ENCODE measurements at regions not wholly inside any gene's neighbourhood (a gene's known extent, or its start where the extent isn't known, plus 50 kb on each side); places are given as distances from the start of the nearest gene placed in this dataset.

GRCh38 chr2:113838744-113839444 is 51.0 kb upstream of the ACTR3 start:
- 95% methylated on average over 3 of the region's 3 CpGs for WGBS
- Histone ChIP-seq H3K4me3 (ENCODE audit: low read length) (no peak overlapping the region), H3K27ac (ENCODE audit: low read length) (no peak overlapping the region), H3K27me3 (ENCODE audit: control insufficient read depth, insufficient read depth) (no peaks in the 10 kb centered on the region), H3K4me1 (ENCODE audit: control insufficient read depth, insufficient read depth, low read length) (no peaks in the 10 kb centered on the region), H3K9me3 (ENCODE audit: control insufficient read depth, low read length) (no peaks in the 10 kb centered on the region)
- DNase-seq = no peak
- intact Hi-C loops (cut with DNase I) = no loop called here
- ATAC-seq = no peak

GRCh38 chr2:113838277-113838676 is 51.6 kb upstream of the ACTR3 start:
- intact Hi-C loops (cut with DNase I) = no loop called here
- no peaks in the 10 kb centered on the region for H3K27me3 ChIP-seq (ENCODE audit: control insufficient read depth, insufficient read depth)
- H3K4me3 ChIP-seq (ENCODE audit: low read length) = no peak overlapping the region
- H3K27ac ChIP-seq (ENCODE audit: low read length) = no peak overlapping the region
- H3K9me3 ChIP-seq (ENCODE audit: control insufficient read depth, low read length) = no peaks in the 10 kb centered on the region
- DNase-seq = no peak
- WGBS = 95% methylated on average over 2 of the region's 2 CpGs
- H3K4me1 ChIP-seq (ENCODE audit: control insufficient read depth, insufficient read depth, low read length) = no peaks in the 10 kb centered on the region
- no peak for ATAC-seq

GRCh38 chr2:113834051-113834730 is 55.7 kb upstream of the ACTR3 start:
- DNase-seq (no peak), ATAC-seq (no peak)
- no peaks in the 10 kb centered on the region for H3K27me3 ChIP-seq (ENCODE audit: control insufficient read depth, insufficient read depth)
- intact Hi-C loops (cut with DNase I) = no loop called here
- no peaks in the 10 kb centered on the region for H3K9me3 ChIP-seq (ENCODE audit: control insufficient read depth, low read length)
- H3K27ac ChIP-seq (ENCODE audit: low read length) = no peak overlapping the region
- WGBS = 87% methylated on average over 11 of the region's 11 CpGs
- H3K4me1 ChIP-seq (ENCODE audit: control insufficient read depth, insufficient read depth, low read length) = no peaks in the 10 kb centered on the region
- no peak overlapping the region for H3K4me3 ChIP-seq (ENCODE audit: low read length)

GRCh38 chr2:113832795-113833290 is 57.0 kb upstream of the ACTR3 start:
- H3K9me3 ChIP-seq (ENCODE audit: control insufficient read depth, low read length) = no peaks in the 10 kb centered on the region
- no peaks in the 10 kb centered on the region for H3K4me1 ChIP-seq (ENCODE audit: control insufficient read depth, insufficient read depth, low read length)
- no peak overlapping the region for H3K4me3 ChIP-seq (ENCODE audit: low read length)
- DNase-seq (no peak), ATAC-seq (no peak)
- 81% methylated on average over 4 of the region's 4 CpGs for WGBS
- H3K27me3 ChIP-seq (ENCODE audit: control insufficient read depth, insufficient read depth) = no peaks in the 10 kb centered on the region
- intact Hi-C loops (cut with DNase I) = no loop called here
- no peak overlapping the region for H3K27ac ChIP-seq (ENCODE audit: low read length)

GRCh38 chr2:113831161-113831560 is 58.7 kb upstream of the ACTR3 start:
- no peak overlapping the region for H3K27ac ChIP-seq (ENCODE audit: low read length)
- no peaks in the 10 kb centered on the region for H3K27me3 ChIP-seq (ENCODE audit: control insufficient read depth, insufficient read depth)
- intact Hi-C loops (cut with DNase I) = no loop called here
- no peak for ATAC-seq
- no peak overlapping the region for H3K4me3 ChIP-seq (ENCODE audit: low read length)
- 64% methylated on average over 6 of the region's 6 CpGs for WGBS
- no peaks in the 10 kb centered on the region for H3K9me3 ChIP-seq (ENCODE audit: control insufficient read depth, low read length)
- no peak for DNase-seq
- H3K4me1 ChIP-seq (ENCODE audit: control insufficient read depth, insufficient read depth, low read length) = no peaks in the 10 kb centered on the region

GRCh38 chr2:113829761-113830160 is 60.1 kb upstream of the ACTR3 start:
- intact Hi-C loops (cut with DNase I) = no loop called here
- Histone ChIP-seq H3K4me1 (ENCODE audit: control insufficient read depth, insufficient read depth, low read length) (no peaks in the 10 kb centered on the region), H3K27ac (ENCODE audit: low read length) (no peak overlapping the region), H3K4me3 (ENCODE audit: low read length) (no peak overlapping the region), H3K27me3 (ENCODE audit: control insufficient read depth, insufficient read depth) (no peaks in the 10 kb centered on the region), H3K9me3 (ENCODE audit: control insufficient read depth, low read length) (no peaks in the 10 kb centered on the region)
- DNase-seq (no peak), ATAC-seq (no peak)
- WGBS = 60% methylated on average over 5 of the region's 5 CpGs

- H3K27ac ChIP-seq (ENCODE audit: low read length) = no peak overlapping the region
- intact Hi-C loops (cut with DNase I) = no loop called here
- no peak overlapping the region for H3K4me3 ChIP-seq (ENCODE audit: low read length)
- H3K4me1 ChIP-seq (ENCODE audit: control insufficient read depth, insufficient read depth, low read length) = no peaks in the 10 kb centered on the region
- no peaks in the 10 kb centered on the region for H3K9me3 ChIP-seq (ENCODE audit: control insufficient read depth, low read length)
- ATAC-seq = no peak
- H3K27me3 ChIP-seq (ENCODE audit: control insufficient read depth, insufficient read depth) = no peaks in the 10 kb centered on the region
- DNase-seq = no peak
- 76% methylated on average over 2 of the region's 2 CpGs for WGBS
Observed at GRCh38 chr2:113829270-113829669, 60.6 kb upstream of the ACTR3 start.

- ATAC-seq = no peak
- DNase-seq = no peak
- Histone ChIP-seq H3K9me3 (ENCODE audit: control insufficient read depth, low read length) (no peaks in the 10 kb centered on the region), H3K27ac (ENCODE audit: low read length) (no peak overlapping the region), H3K4me3 (ENCODE audit: low read length) (no peak overlapping the region), H3K27me3 (ENCODE audit: control insufficient read depth, insufficient read depth) (no peaks in the 10 kb centered on the region), H3K4me1 (ENCODE audit: control insufficient read depth, insufficient read depth, low read length) (no peaks in the 10 kb centered on the region)
- over 99% methylated on average over 2 of the region's 2 CpGs for WGBS
- intact Hi-C loops (cut with DNase I) = no loop called here
Observed at GRCh38 chr2:113828049-113828742, 61.7 kb upstream of the ACTR3 start.

GRCh38 chr2:113827426-113827825 is 62.5 kb upstream of the ACTR3 start:
- intact Hi-C loops (cut with DNase I) = no loop called here
- WGBS = 96% methylated on average over 2 of the region's 2 CpGs

GRCh38 chr2:113826346-113827285 is 63.3 kb upstream of the ACTR3 start:
- Histone ChIP-seq H3K4me3 (ENCODE audit: low read length) (no peak overlapping the region), H3K27me3 (ENCODE audit: control insufficient read depth, insufficient read depth) (no peaks in the 10 kb centered on the region), H3K9me3 (ENCODE audit: control insufficient read depth, low read length) (no peaks in the 10 kb centered on the region), H3K4me1 (ENCODE audit: control insufficient read depth, insufficient read depth, low read length) (no peaks in the 10 kb centered on the region), H3K27ac (ENCODE audit: low read length) (no peak overlapping the region)
- 61% methylated on average over 4 of the region's 4 CpGs for WGBS
- no peak for ATAC-seq
- intact Hi-C loops (cut with DNase I) = no loop called here
- no peak for DNase-seq

More at GRCh38 chr2:113827426-113827825, 62.5 kb upstream of the ACTR3 start:
- H3K27me3 ChIP-seq (ENCODE audit: control insufficient read depth, insufficient read depth) = no peaks in the 10 kb centered on the region
- no peaks in the 10 kb centered on the region for H3K9me3 ChIP-seq (ENCODE audit: control insufficient read depth, low read length)
- DNase-seq (no peak), ATAC-seq (no peak)
- H3K4me3 ChIP-seq (ENCODE audit: low read length) = no peak overlapping the region
- H3K4me1 ChIP-seq (ENCODE audit: control insufficient read depth, insufficient read depth, low read length) = no peaks in the 10 kb centered on the region
- no peak overlapping the region for H3K27ac ChIP-seq (ENCODE audit: low read length)
